CD4-positive, alpha-beta T cell (primary cell): ENCODE measurements at regions not wholly inside any gene's neighbourhood (a gene's known extent, or its start where the extent isn't known, plus 50 kb on each side); places are given as distances from the start of the nearest gene placed in this dataset.

Experiments
- ATAC-seq: fragments of 200-7000 bp; cut with Tn5 transposase; one replicate; pipeline ENCODE4 v1.10.0; 2022; ENCODE audit warnings: mild to moderate bottlenecking; ENCODE audit not compliant: poor library complexity
- CTCF ChIA-PET: fragments of 350-600 bp; sonication (Branson Sonifier 250); formaldehyde crosslinking; loops from one replicate; lab custom pipeline; 2021; ENCODE audit warnings: antibody characterized with exemption, inconsistent platforms; lab: Charles Lee
- POLR2A ChIA-PET: fragments of 350-600 bp; sonication (Branson Sonifier 250); formaldehyde crosslinking; loops from one replicate; lab custom pipeline; 2021; ENCODE audit warnings: antibody characterized with exemption, inconsistent platforms; lab: Charles Lee
- DNase-seq, 14 experiments: peaks; one replicate each; pipeline ENCODE4 v3.0.0-alpha.2; 2013 to 2020; ENCODE audit warnings: mixed read lengths in 2 of 14
- H3K27ac ChIP-seq, 2 donors: one replicate each; pipeline versions ENCODE4 v1.5.1 to v1.7.0; 2013; ENCODE audit warnings: low read length in 2 of 2, low read depth in 1 of 2, mild to moderate bottlenecking in 1 of 2
- H3K27me3 ChIP-seq, 2 experiments: 1 replicate in 1 of 2; 2 replicates in 1 of 2; pipeline versions ENCODE4 v1.6.1 to v1.7.0; 2013; ENCODE audit warnings: low read length in 2 of 2, control low read depth in 1 of 2, mild to moderate bottlenecking in 1 of 2, moderate library complexity in 1 of 2; ENCODE audit not compliant: insufficient read depth in 2 of 2, control insufficient read depth in 1 of 2
- H3K36me3 ChIP-seq: one replicate; pipeline ENCODE4 v1.6.1; 2013; ENCODE audit warnings: low read length, control low read depth; ENCODE audit not compliant: insufficient read depth
- H3K4me1 ChIP-seq: one replicate; pipeline ENCODE4 v1.6.1; 2013; ENCODE audit warnings: low read length, control low read depth; ENCODE audit not compliant: insufficient read depth
- H3K4me3 ChIP-seq: one replicate; pipeline ENCODE4 v1.5.1; 2013; ENCODE audit warnings: mild to moderate bottlenecking, low read length, moderate library complexity
- H3K9me3 ChIP-seq, 2 experiments: 1 replicate in 1 of 2; 2 replicates in 1 of 2; pipeline versions ENCODE4 v1.6.1 to v1.7.0; 2013; ENCODE audit warnings: low read length in 2 of 2, mild to moderate bottlenecking in 2 of 2, control low read depth in 1 of 2, moderate library complexity in 1 of 2; ENCODE audit not compliant: control insufficient read depth in 1 of 2, insufficient read depth in 1 of 2
- H3K27ac Mint-ChIP-seq: one replicate; pipeline ENCODE4 v1.8.0; 2020; ENCODE audit warnings: mixed read lengths
- H3K27me3 Mint-ChIP-seq: one replicate; pipeline ENCODE4 v1.8.0; 2021; ENCODE audit warnings: mixed read lengths
- H3K36me3 Mint-ChIP-seq: one replicate; pipeline ENCODE4 v1.8.0; 2021; ENCODE audit warnings: low read depth, mixed read lengths
- H3K4me1 Mint-ChIP-seq: one replicate; pipeline ENCODE4 v1.8.0; 2021; ENCODE audit warnings: low read depth, mixed read lengths
- H3K4me3 Mint-ChIP-seq: one replicate; pipeline ENCODE4 v1.8.0; 2020; ENCODE audit warnings: mild to moderate bottlenecking, mixed read lengths
- H3K9me3 Mint-ChIP-seq: one replicate; pipeline ENCODE4 v1.8.0; 2020; ENCODE audit warnings: mixed read lengths
- CTCF ChIP-seq: fragments of 200-600 bp; IDR thresholded peaks from one replicate; pipeline ENCODE4 v1.8.0; 2022; ENCODE audit warnings: antibody characterized with exemption, mild to moderate bottlenecking
- intact Hi-C, 2 experiments: fragments of 100-400 bp; cut with DNase I in 1 of 2; cut with micrococcal nuclease in 1 of 2; formaldehyde crosslinking; loops; one replicate each; pipeline versions ENCODE4 v1.15.1 to v1.9.0; 2023 to 2025; cut with DNase I, micrococcal nuclease

- H3K4me1 Mint-ChIP-seq: no peaks in the 10 kb centered on the region
- Histone ChIP-seq H3K4me1 (no peaks in the 10 kb centered on the region), H3K27ac (no peak overlapping the region), H3K9me3 (no peaks in the 10 kb centered on the region), H3K4me3 (no peak overlapping the region), H3K36me3 (no peaks in the 10 kb centered on the region), H3K27me3 (no peaks in the 10 kb centered on the region)
- POLR2A ChIA-PET: no interaction called here
- CTCF ChIA-PET: no interaction called here
- H3K27me3 Mint-ChIP-seq: no peaks in the 10 kb centered on the region
- TF ChIP-seq CTCF: no peak
- H3K4me3 Mint-ChIP-seq: no peak overlapping the region
- intact Hi-C loops: no loop called here
- no peak overlapping the region for H3K27ac Mint-ChIP-seq
- no peaks in the 10 kb centered on the region for H3K36me3 Mint-ChIP-seq
- H3K9me3 Mint-ChIP-seq: no peaks in the 10 kb centered on the region
- no peak for DNase-seq
- ATAC-seq: no peak
These were observed 471.5 kb downstream of the SPRY1 start for GRCh38 chr4:123867910-123868587.

DNA sequence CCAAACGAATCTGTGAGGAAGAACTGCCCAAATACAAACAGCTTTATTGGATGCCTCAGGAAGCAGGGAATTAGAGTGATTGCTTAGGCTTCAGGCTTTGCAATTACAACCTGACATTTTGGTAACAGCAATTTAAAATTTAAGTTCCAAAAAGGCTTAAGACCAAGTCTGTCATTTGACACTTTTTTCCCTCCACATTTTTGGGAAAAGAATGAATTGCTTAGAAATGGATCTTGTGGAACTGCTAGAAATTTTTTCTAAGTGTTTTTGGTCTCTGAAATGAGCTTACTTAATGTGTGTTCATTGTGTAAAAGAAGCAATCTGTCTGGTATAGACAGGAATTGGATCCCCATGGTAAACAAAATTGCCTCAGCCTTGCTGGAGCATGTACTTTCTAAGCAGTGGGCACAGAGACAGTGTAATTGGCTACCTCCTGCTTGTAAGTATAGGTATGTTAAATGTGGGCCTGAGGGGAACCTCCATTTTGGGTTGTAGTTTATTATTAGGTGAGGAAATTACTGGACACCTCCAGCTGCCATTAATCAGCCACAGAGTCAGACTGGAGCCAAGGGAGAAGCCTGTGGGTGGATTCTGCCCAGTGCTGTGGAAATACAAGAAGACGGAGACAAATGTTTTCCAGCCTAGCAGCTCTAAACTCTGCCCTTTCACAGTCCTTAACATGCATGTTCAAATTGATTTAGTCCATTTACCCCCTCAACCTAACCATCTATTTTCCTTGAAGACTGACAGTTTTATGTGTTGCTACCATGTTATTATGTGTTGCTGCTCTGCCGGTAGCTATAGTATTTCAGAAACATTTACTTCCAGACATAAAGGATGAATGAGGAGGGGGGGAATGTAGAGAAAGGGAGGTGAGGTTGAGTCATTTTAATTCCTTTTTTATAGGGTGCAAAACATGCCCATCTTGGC, 473.0 kb downstream of the SPRY1 start:
- CTCF ChIA-PET: no interaction called here
- no peaks in the 10 kb centered on the region for H3K9me3 Mint-ChIP-seq

More for the DNA sequence above, 473.0 kb downstream of the SPRY1 start:
- H3K27ac Mint-ChIP-seq: no peak overlapping the region
- no peak for DNase-seq
- no peaks in the 10 kb centered on the region for H3K4me1 Mint-ChIP-seq
- no peak for ATAC-seq
- TF ChIP-seq CTCF: no peak
- H3K36me3 Mint-ChIP-seq: no peaks in the 10 kb centered on the region
- Histone ChIP-seq H3K36me3 (no peaks in the 10 kb centered on the region), H3K4me1 (no peaks in the 10 kb centered on the region), H3K4me3 (no peak overlapping the region), H3K9me3 (no peaks in the 10 kb centered on the region), H3K27ac (no peak overlapping the region), H3K27me3 (no peaks in the 10 kb centered on the region)
- POLR2A ChIA-PET: no interaction called here
- intact Hi-C loops: no loop called here
- no peaks in the 10 kb centered on the region for H3K27me3 Mint-ChIP-seq
- no peak overlapping the region for H3K4me3 Mint-ChIP-seq
